Uterus (tissue), 3 donors: ENCODE measurements at regions not wholly inside any gene's neighbourhood (a gene's known extent, or its start where the extent isn't known, plus 50 kb on each side); places are given as distances from the start of the nearest gene placed in this dataset.

Source experiments
- DNase-seq, 2 donors: peaks; one replicate each; pipeline ENCODE4 v3.0.0-alpha.2; 2019 to 2020
- H3K27ac ChIP-seq, 2 donors: fragments of 200-600 bp; sonication (generic); 1 replicate in 1 of 2; 2 replicates in 1 of 2; pipeline ENCODE4 v1.5.1; 2016 to 2018
- H3K27me3 ChIP-seq, 2 donors: fragments of 200-600 bp; sonication (generic); one replicate each; pipeline ENCODE4 v1.5.1; 2018 to 2019; ENCODE audit warnings: control low read depth in 1 of 2
- H3K36me3 ChIP-seq, 2 donors: fragments of 200-600 bp; sonication (generic); one replicate each; pipeline ENCODE4 v1.5.1; 2019; ENCODE audit warnings: control low read depth in 1 of 2
- H3K4me1 ChIP-seq, 2 donors: fragments of 200-600 bp; sonication (generic); one replicate each; pipeline ENCODE4 v1.5.1; 2018 to 2019; ENCODE audit warnings: control low read depth in 1 of 2
- H3K4me3 ChIP-seq, 2 donors: fragments of 200-600 bp; sonication (generic); 1 replicate in 1 of 2; 2 replicates in 1 of 2; pipeline ENCODE4 v1.5.1; 2018 to 2019; ENCODE audit warnings: mild to moderate bottlenecking in 1 of 2
- H3K9me3 ChIP-seq, 2 donors: fragments of 200-600 bp; sonication (generic); one replicate each; pipeline ENCODE4 v1.5.1; 2019; ENCODE audit warnings: control low read depth in 1 of 2
- CTCF ChIP-seq, 4 experiments: fragments of 200-600 bp in 2 of 4; fragments of 450-650 bp in 2 of 4; sonication (generic) in 2 of 4; IDR thresholded peaks; one replicate each; pipeline ENCODE4 v1.5.1; 2016 to 2019; ENCODE audit warnings: antibody characterized with exemption in 4 of 4, mild to moderate bottlenecking in 2 of 4, moderate library complexity in 1 of 4
- POLR2A ChIP-seq, 2 donors: fragments of 450-650 bp; IDR thresholded peaks; one replicate each; pipeline ENCODE4 v1.6.1; 2016; ENCODE audit warnings: antibody characterized with exemption in 2 of 2, mild to moderate bottlenecking in 1 of 2, moderate library complexity in 1 of 2
- intact Hi-C: fragments of 100-400 bp; cut with DNase I; formaldehyde crosslinking; loops from one replicate; pipeline ENCODE4 v1.15.1; 2023; ENCODE audit warnings: low total_unique reads
- donor health status: DM: yes; HTN: yes; CAD: no.

GRCh38 chr4:125956276-125956675 is 641.5 kb downstream of the FAT4 start:
- intact Hi-C loops, result no loop called here
- no peaks in the 10 kb centered on the region for H3K9me3 ChIP-seq

GRCh38 chr4:125958519-125958918 is 643.8 kb downstream of the FAT4 start:
- no peak overlapping the region for H3K4me3 ChIP-seq
- intact Hi-C loops, result no loop called here
- H3K9me3 ChIP-seq, result no peaks in the 10 kb centered on the region
- H3K36me3 ChIP-seq, result no peaks in the 10 kb centered on the region
- no peak for TF ChIP-seq CTCF (IDR thresholded peaks at IDR 0.05)
- TF ChIP-seq POLR2A (IDR thresholded peaks at IDR 0.05), result no peak
- no peak for DNase-seq
- H3K4me1 ChIP-seq, result no peaks in the 10 kb centered on the region
- H3K27ac ChIP-seq, result no peak overlapping the region
- H3K27me3 ChIP-seq, result no peaks in the 10 kb centered on the region

More at GRCh38 chr4:125956276-125956675, 641.5 kb downstream of the FAT4 start:
- Histone ChIP-seq H3K36me3 (no peaks in the 10 kb centered on the region), H3K27me3 (no peaks in the 10 kb centered on the region), H3K4me1 (no peaks in the 10 kb centered on the region), H3K27ac (no peak overlapping the region), H3K4me3 (no peak overlapping the region)
- TF ChIP-seq POLR2A (IDR thresholded peaks at IDR 0.05), result no peak
- TF ChIP-seq CTCF (IDR thresholded peaks at IDR 0.05), result no peak
- no peak for DNase-seq

GRCh38 chr4:125961626-125962025 is 646.9 kb downstream of the FAT4 start:
- H3K27me3 ChIP-seq, result no peaks in the 10 kb centered on the region
- no peaks in the 10 kb centered on the region for H3K4me1 ChIP-seq
- no peaks in the 10 kb centered on the region for H3K9me3 ChIP-seq
- no peak for TF ChIP-seq POLR2A (IDR thresholded peaks at IDR 0.05)
- no peak for TF ChIP-seq CTCF (IDR thresholded peaks at IDR 0.05)
- H3K36me3 ChIP-seq, result no peaks in the 10 kb centered on the region
- no peak for DNase-seq
- no peak overlapping the region for H3K4me3 ChIP-seq
- intact Hi-C loops, result no loop called here
- H3K27ac ChIP-seq, result no peak overlapping the region

GRCh38 chr4:125975861-125976397 is 661.2 kb downstream of the FAT4 start:
- TF ChIP-seq CTCF (IDR thresholded peaks at IDR 0.05), result no peak
- TF ChIP-seq POLR2A (IDR thresholded peaks at IDR 0.05), result no peak
- H3K9me3 ChIP-seq, result no peaks in the 10 kb centered on the region
- H3K4me1 ChIP-seq, result no peaks in the 10 kb centered on the region
- no peaks in the 10 kb centered on the region for H3K27me3 ChIP-seq
- no peaks in the 10 kb centered on the region for H3K36me3 ChIP-seq
- no peak overlapping the region for H3K4me3 ChIP-seq
- intact Hi-C loops, result no loop called here
- H3K27ac ChIP-seq, result no peak overlapping the region
- no peak for DNase-seq

GRCh38 chr4:125979950-125980349 is 665.2 kb downstream of the FAT4 start:
- no peak for DNase-seq
- no peaks in the 10 kb centered on the region for H3K27me3 ChIP-seq
- no peak overlapping the region for H3K4me3 ChIP-seq
- TF ChIP-seq POLR2A (IDR thresholded peaks at IDR 0.05) (no peak), CTCF (IDR thresholded peaks at IDR 0.05) (no peak)
- H3K36me3 ChIP-seq, result no peaks in the 10 kb centered on the region
- H3K4me1 ChIP-seq, result no peaks in the 10 kb centered on the region
- no peak overlapping the region for H3K27ac ChIP-seq
- H3K9me3 ChIP-seq, result no peaks in the 10 kb centered on the region
- intact Hi-C loops, result no loop called here
